ENCODE measurements at regions not wholly inside any gene's neighbourhood (a gene's known extent, or its start where the extent isn't known, plus 50 kb on each side); places are given as distances from the start of the nearest gene placed in this dataset.

DNA sequence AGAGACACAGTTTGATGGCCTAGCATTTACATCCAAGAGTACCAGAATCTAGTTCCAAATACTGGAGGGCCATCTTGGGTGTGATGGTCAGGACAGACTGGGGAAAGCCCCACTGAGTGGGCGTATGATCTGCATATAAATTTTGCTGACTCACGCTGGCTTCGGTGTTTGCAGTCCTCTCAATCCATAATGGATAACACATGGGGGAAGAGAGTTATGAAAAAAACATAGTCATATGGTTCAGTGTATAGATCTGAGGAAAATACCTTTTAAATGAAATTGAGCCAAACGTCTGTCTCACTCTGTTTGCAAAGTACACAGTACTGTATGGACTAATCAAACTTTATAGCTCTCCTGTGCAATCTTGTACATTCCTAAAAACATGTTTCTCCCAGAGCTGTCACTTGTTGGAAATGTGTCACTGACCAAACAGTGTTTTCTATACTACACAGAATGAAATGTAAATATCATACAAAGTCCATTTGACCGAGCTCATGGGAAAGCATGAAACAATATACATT is 125.3 kb upstream of the THBS1 start:
- peaks cover 3% of the 10 kb centered on the region; the same call in 1 of the 2 replicates for H3K9me3 ChIP-seq (ENCODE audit: insufficient read depth, low read length)
- H3K27me3 ChIP-seq (ENCODE audit: insufficient read depth, insufficient read length), result no peaks in the 10 kb centered on the region
- no peak for DNase-seq (ENCODE audit: low read depth, low spot score)
- TF ChIP-seq ZNF274 (IDR thresholded peaks at IDR 0.05; ENCODE audit: low read depth, low read length) (no peak), YY1 (IDR thresholded peaks at IDR 0.05; ENCODE audit: insufficient read depth, insufficient read length) (no peak), SUZ12 (IDR thresholded peaks at IDR 0.05; ENCODE audit: extremely low read depth, insufficient read depth, insufficient read length) (no peak)
- no peaks in the 10 kb centered on the region for H3K4me1 ChIP-seq (ENCODE audit: insufficient read depth, insufficient read length)
- H3K9ac ChIP-seq (ENCODE audit: insufficient read length, low read depth), result no peak overlapping the region
- no peak overlapping the region for H3K4me3 ChIP-seq (ENCODE audit: insufficient read length, low read depth)
- no peaks in the 10 kb centered on the region for H3K36me3 ChIP-seq (ENCODE audit: insufficient read depth, insufficient read length, low read length)

DNA sequence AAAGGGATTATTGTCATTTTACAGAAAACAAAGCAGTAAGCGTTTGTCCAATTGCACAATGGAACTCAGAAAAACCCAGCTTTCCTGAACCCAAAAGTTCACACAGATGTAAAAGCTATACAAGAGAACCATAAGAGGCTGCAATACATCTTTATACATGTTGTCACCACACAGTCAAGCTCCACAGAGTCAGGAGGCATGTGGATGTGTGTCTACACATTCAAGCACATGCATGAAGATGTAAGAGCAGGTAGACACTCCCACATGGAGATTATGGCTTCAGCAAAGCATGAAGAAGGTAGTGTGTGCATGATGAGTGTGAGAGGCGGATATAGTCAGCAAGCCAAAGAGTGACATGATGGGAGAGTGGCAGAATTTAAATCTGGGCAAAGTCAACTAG is 124.7 kb upstream of the THBS1 start:
- DNase-seq (ENCODE audit: low read depth, low spot score), result no peak
- Histone ChIP-seq H3K9me3 (ENCODE audit: insufficient read depth, low read length) (no peaks in the 10 kb centered on the region), H3K4me3 (ENCODE audit: insufficient read length, low read depth) (no peak overlapping the region), H3K36me3 (ENCODE audit: insufficient read depth, insufficient read length, low read length) (no peaks in the 10 kb centered on the region), H3K4me1 (ENCODE audit: insufficient read depth, insufficient read length) (no peaks in the 10 kb centered on the region), H3K9ac (ENCODE audit: insufficient read length, low read depth) (no peak overlapping the region), H3K27me3 (ENCODE audit: insufficient read depth, insufficient read length) (no peaks in the 10 kb centered on the region)
- TF ChIP-seq YY1 (IDR thresholded peaks at IDR 0.05; ENCODE audit: insufficient read depth, insufficient read length), result no peak
- no peak for TF ChIP-seq SUZ12 (IDR thresholded peaks at IDR 0.05; ENCODE audit: extremely low read depth, insufficient read depth, insufficient read length)
- no peak for TF ChIP-seq ZNF274 (IDR thresholded peaks at IDR 0.05; ENCODE audit: low read depth, low read length)

DNA sequence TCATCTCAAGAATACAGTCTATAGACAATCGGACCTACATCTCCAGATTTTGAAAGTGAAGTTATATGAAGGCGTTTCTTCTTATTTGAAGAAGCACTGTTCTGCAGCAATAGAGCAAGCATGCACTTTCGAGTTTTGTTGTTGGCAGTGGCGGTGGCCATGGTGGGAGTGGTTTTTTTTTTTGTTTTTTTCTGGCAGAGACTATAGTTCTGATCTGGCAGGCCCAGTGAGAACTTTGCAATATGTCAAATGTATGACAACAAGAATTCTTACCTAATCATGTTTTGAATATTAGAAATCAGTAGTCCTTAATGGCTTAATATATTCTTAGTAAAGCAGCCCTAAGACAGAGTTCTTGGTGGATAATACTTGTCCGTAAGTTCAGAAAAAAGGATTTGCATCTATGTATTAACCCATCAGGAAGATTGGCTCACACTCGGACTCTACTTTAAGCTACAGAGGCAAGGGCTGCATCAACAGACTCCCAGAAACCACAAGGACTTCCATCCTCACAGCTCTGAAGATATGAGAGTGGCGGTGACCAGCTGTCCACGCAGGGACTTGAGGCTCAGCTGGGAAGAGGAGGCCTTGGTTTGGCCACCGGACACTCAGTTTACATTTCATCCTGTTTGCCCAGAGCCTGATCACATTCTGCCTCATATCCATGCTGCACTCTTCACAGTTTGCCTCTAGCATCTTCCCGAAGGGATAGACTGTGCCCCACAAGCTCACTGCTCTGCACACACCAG is 124.1 kb upstream of the THBS1 start:
- no peaks in the 10 kb centered on the region for H3K27me3 ChIP-seq (ENCODE audit: insufficient read depth, insufficient read length)
- H3K36me3 ChIP-seq (ENCODE audit: insufficient read depth, insufficient read length, low read length), result no peaks in the 10 kb centered on the region
- no peaks in the 10 kb centered on the region for H3K4me1 ChIP-seq (ENCODE audit: insufficient read depth, insufficient read length)
- DNase-seq (ENCODE audit: low read depth, low spot score), result no peak
- H3K9ac ChIP-seq (ENCODE audit: insufficient read length, low read depth), result no peak overlapping the region
- H3K4me3 ChIP-seq (ENCODE audit: insufficient read length, low read depth), result no peak overlapping the region
- H3K9me3 ChIP-seq (ENCODE audit: insufficient read depth, low read length), result no peaks in the 10 kb centered on the region
- no peak for TF ChIP-seq SUZ12 (IDR thresholded peaks at IDR 0.05; ENCODE audit: extremely low read depth, insufficient read depth, insufficient read length)
- no peak for TF ChIP-seq YY1 (IDR thresholded peaks at IDR 0.05; ENCODE audit: insufficient read depth, insufficient read length)
- TF ChIP-seq ZNF274 (IDR thresholded peaks at IDR 0.05; ENCODE audit: low read depth, low read length), result no peak

DNA sequence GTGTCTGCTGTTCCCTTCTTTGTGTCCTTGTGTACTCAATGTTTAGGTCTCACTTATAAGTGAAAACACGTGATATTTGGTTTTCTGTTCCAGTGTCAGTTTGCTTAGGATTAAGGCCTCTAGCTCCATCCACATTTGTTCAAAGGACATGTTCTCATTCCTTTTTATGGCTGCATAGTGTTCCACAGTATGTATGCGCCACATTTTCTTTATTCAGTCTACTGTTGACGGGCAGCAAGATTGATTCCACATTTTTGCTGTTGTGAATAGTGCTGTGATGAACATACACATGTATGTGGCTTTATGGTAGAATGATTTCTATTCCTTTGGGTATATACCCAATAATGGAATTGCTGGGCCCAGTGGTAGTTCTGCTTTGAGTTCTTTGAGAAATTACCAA is 122.7 kb upstream of the THBS1 start:
- no peaks in the 10 kb centered on the region for H3K27me3 ChIP-seq (ENCODE audit: insufficient read depth, insufficient read length)
- no peaks in the 10 kb centered on the region for H3K4me1 ChIP-seq (ENCODE audit: insufficient read depth, insufficient read length)
- no peaks in the 10 kb centered on the region for H3K36me3 ChIP-seq (ENCODE audit: insufficient read depth, insufficient read length, low read length)
- H3K9ac ChIP-seq (ENCODE audit: insufficient read length, low read depth), result no peak overlapping the region
- no peak for DNase-seq (ENCODE audit: low read depth, low spot score)
- TF ChIP-seq SUZ12 (IDR thresholded peaks at IDR 0.05; ENCODE audit: extremely low read depth, insufficient read depth, insufficient read length) (no peak), ZNF274 (IDR thresholded peaks at IDR 0.05; ENCODE audit: low read depth, low read length) (no peak), YY1 (IDR thresholded peaks at IDR 0.05; ENCODE audit: insufficient read depth, insufficient read length) (no peak)
- no peaks in the 10 kb centered on the region for H3K9me3 ChIP-seq (ENCODE audit: insufficient read depth, low read length)
- H3K4me3 ChIP-seq (ENCODE audit: insufficient read length, low read depth), result no peak overlapping the region

DNA sequence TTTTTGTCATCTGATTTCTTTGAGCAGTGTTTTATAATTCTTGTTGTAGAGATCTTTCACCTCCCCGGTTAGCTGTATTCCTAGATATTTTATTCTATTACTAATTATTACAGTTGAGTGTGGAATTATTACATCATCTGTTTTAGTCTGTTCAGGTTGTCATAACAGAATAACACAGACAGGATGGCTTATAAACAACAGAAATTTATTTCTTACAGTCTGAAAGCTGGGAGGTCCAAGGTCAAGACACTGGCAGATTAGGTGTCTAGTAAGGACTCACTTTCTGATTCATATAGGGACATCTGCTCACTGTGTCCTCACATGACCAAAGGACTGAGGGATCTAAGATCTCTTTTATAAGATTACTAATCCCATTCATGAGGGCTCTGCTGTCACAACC is 121.3 kb upstream of the THBS1 start:
- Histone ChIP-seq H3K36me3 (ENCODE audit: insufficient read depth, insufficient read length, low read length) (no peaks in the 10 kb centered on the region), H3K9me3 (ENCODE audit: insufficient read depth, low read length) (no peaks in the 10 kb centered on the region), H3K4me3 (ENCODE audit: insufficient read length, low read depth) (no peak overlapping the region), H3K27me3 (ENCODE audit: insufficient read depth, insufficient read length) (no peaks in the 10 kb centered on the region), H3K9ac (ENCODE audit: insufficient read length, low read depth) (no peak overlapping the region), H3K4me1 (ENCODE audit: insufficient read depth, insufficient read length) (no peaks in the 10 kb centered on the region)
- TF ChIP-seq ZNF274 (IDR thresholded peaks at IDR 0.05; ENCODE audit: low read depth, low read length), result no peak
- no peak for TF ChIP-seq SUZ12 (IDR thresholded peaks at IDR 0.05; ENCODE audit: extremely low read depth, insufficient read depth, insufficient read length)
- TF ChIP-seq YY1 (IDR thresholded peaks at IDR 0.05; ENCODE audit: insufficient read depth, insufficient read length), result no peak
- DNase-seq (ENCODE audit: low read depth, low spot score), result no peak

DNA sequence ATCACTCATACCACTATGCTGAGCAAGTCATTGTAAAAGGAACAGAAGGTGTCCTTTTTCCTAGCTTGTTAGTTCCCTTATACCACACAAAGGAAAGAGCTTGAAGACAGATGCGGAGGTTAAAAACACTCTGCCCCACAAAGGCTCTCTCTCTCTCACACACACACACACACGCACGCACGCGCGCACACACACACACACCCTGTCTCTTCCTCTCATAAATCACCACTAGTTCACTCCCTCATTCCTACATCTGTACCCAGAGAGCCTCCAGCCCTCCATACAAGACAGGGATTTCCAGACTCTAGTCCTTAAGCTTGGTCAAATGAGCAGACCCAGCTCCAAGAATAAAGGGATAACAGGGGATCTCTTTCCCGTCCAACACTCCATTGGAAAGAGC is 120.1 kb upstream of the THBS1 start:
- Histone ChIP-seq H3K9me3 (ENCODE audit: insufficient read depth, low read length) (no peaks in the 10 kb centered on the region), H3K4me3 (ENCODE audit: insufficient read length, low read depth) (no peak overlapping the region), H3K36me3 (ENCODE audit: insufficient read depth, insufficient read length, low read length) (no peaks in the 10 kb centered on the region), H3K9ac (ENCODE audit: insufficient read length, low read depth) (no peak overlapping the region), H3K4me1 (ENCODE audit: insufficient read depth, insufficient read length) (no peaks in the 10 kb centered on the region), H3K27me3 (ENCODE audit: insufficient read depth, insufficient read length) (no peaks in the 10 kb centered on the region)
- TF ChIP-seq SUZ12 (IDR thresholded peaks at IDR 0.05; ENCODE audit: extremely low read depth, insufficient read depth, insufficient read length), result no peak
- no peak for TF ChIP-seq ZNF274 (IDR thresholded peaks at IDR 0.05; ENCODE audit: low read depth, low read length)
- TF ChIP-seq YY1 (IDR thresholded peaks at IDR 0.05; ENCODE audit: insufficient read depth, insufficient read length), result no peak
- DNase-seq (ENCODE audit: low read depth, low spot score), result no peak

DNA sequence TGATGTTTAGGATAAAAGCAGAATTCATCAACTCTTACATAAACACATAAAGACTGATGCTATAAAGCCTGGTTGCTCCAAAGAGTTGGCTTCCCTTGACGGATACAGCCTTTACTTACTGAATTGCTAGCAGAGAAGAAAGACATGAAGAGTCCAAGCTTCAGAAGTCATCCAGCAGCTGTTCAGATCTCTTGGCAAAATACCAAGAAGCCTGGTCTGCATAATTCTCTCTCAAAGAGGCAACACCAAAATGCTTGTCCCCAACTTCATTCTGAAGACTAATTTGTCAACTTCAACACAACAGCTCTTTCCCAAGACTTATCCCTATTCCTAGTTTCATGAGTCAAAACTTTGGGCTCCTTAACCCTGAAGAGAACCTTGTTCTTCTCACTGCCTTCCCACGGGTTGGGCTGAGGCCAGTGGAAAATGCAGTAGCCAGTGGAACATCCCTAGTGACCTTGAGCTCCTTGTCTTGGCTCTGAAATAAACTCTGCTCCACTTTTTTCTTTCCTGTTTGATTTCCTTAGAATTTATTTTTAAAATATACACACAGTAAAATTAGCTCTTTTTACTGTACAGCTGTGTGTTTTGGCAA is 119.2 kb upstream of the THBS1 start:
- no peak overlapping the region for H3K4me3 ChIP-seq (ENCODE audit: insufficient read length, low read depth)
- TF ChIP-seq SUZ12 (IDR thresholded peaks at IDR 0.05; ENCODE audit: extremely low read depth, insufficient read depth, insufficient read length) (no peak), YY1 (IDR thresholded peaks at IDR 0.05; ENCODE audit: insufficient read depth, insufficient read length) (no peak), ZNF274 (IDR thresholded peaks at IDR 0.05; ENCODE audit: low read depth, low read length) (no peak)
- no peaks in the 10 kb centered on the region for H3K27me3 ChIP-seq (ENCODE audit: insufficient read depth, insufficient read length)
- H3K9me3 ChIP-seq (ENCODE audit: insufficient read depth, low read length), result no peaks in the 10 kb centered on the region
- H3K4me1 ChIP-seq (ENCODE audit: insufficient read depth, insufficient read length), result no peaks in the 10 kb centered on the region
- no peak for DNase-seq (ENCODE audit: low read depth, low spot score)
- H3K9ac ChIP-seq (ENCODE audit: insufficient read length, low read depth), result no peak overlapping the region
- no peaks in the 10 kb centered on the region for H3K36me3 ChIP-seq (ENCODE audit: insufficient read depth, insufficient read length, low read length)
